GM18519 (cell line): ENCODE measurements at regions not wholly inside any gene's neighbourhood (a gene's known extent, or its start where the extent isn't known, plus 50 kb on each side); places are given as distances from the start of the nearest gene placed in this dataset.
"Not testable (repeated sequence)": the region's sequence is repeated elsewhere in the genome, so short reads cannot be mapped to it uniquely, and the experiment has no call there.

ENCODE experiments used
- ATAC-seq: cut with Tn5 transposase; IDR thresholded peaks from one replicate; pipeline ENCODE4 v1.9.1; 2021; ENCODE audit warnings: mild to moderate bottlenecking, moderate library complexity; ENCODE audit not compliant: unreplicated experiment, low FRiP score

DNA sequence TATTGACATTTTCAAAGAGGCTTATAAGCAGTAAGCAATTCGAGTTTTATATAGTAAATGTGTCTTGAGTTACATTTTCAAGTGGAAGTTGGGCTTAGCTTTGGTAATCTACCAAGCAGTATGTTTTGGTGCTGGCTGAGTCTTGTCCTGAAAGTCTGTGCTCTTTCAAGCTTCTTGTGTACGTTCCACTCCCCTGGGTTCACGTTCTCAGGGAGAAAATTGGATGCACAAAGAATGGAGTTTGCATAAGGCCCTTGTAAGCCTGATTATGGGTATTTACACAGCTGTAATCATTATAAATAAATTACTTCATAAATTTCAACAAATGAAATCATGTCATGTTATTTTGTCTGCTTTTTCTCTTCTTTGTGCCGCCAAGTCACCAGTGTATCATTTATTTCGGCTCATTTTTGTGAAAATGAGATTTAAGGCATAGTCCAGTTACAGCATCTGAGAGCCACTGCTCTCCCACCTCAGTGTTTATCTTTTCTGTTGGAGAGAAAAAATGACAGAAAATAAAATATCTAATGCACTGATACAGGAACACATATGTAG is 262.5 kb downstream of the BTBD3 start:
- no peak for ATAC-seq

DNA sequence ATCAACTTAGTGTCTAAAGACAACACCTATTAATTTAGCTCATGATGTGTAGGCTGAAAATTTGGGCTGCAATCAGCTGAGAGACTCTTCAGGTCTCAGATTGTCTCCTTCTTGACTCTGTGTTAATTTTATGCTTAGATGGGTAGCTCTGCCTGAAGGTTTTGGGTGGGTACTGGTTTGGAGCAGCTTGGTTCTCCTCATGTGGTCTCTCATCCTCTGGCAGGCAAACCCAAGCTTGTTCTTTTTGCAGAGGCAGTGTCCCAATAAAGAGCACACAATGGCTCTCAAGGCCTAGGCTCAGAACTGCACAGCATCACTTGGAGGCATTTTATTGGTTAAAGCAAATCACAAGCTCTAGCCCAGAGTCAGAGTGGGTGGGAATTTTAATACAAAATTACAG is 280.6 kb downstream of the BTBD3 start:
- no peak for ATAC-seq

DNA sequence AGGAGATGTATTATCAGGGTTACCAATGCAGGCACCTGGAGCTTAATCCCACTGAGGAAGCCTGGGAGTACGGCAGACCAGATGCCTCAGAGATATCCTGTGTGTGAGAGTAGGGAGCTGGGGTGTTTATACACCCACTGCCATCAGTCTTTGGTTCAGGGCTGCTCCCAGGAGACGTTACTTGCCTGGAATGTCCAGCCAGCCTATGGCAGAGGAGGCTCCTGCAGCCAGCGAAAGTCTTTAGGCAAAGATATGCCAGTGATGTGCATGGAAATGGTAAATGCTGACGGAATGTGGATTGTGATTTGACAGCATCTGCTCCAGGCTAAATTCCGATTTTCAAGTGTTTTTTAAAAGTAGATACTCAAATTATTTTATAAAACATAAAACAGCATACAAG is 282.0 kb downstream of the BTBD3 start:
- no peak for ATAC-seq

DNA sequence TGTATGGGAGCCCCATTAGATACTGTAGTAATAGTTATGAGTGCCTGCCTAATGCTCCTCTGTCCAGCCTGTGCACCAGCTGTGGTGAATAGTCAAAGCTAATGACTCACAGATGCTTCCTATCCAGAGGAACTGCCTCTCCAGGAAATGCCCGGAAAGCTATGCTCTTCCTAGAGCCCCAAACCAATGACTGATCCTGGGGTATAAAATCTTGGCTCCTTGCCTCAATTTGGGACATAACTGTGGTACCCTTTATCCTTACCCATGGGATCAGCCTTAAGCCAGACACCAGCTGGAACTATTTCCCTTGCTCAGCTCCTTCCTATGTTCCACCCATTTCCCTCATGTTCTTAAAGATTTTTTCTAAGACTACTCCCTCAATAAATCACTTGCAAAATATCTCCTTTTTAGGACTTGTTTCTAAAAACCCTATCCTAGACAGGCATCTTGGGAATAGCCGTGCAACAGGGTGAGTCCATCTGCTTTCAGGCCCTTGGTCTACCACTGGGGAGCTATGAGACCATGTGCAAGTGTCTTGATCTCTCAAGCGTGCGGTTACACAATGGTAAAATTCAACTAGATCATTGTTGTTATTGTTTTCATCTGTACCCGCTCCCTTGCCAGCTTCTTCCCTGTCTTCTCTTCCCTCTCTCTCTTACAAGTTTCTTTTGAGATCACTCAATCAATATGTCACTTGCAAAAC is 283.7 kb downstream of the BTBD3 start:
- no peak for ATAC-seq

DNA sequence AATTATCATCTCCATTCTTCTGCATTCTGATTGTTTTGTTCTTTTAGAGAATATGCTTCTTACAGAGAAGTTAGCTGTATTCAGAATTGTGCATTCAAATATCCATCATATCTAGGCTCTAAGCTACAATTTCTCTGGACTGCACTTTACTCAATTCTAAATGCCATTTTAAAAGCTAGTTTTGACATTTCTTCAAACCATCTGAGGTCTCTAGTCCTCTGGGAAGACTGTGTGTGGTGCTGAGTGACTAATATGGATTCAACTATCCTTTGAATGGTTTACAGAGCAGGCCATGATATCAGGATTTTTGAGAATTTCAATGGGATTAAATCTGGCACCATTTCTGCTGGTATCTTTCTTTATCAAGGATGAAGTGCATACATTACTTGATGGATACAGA is 285.7 kb downstream of the BTBD3 start:
- no peak for ATAC-seq

DNA sequence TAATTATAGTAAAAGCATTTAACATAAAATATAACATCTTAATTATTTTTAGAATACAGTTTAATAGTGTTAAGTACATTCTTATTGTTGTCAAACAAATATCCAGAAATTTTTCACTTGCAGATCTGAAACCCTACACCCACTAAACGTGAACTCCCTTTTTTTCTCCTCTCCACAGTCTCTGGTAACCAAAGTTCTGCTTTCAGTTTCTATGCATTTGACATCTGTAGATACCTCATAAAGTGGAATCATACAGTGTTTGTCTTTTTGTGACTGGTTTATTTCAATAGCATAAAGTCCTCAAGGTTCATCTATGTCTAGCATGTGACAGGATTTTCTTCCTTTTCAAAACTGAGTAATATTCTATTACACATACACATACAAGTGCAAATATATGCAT is 286.3 kb downstream of the BTBD3 start:
- ATAC-seq: no peak

DNA sequence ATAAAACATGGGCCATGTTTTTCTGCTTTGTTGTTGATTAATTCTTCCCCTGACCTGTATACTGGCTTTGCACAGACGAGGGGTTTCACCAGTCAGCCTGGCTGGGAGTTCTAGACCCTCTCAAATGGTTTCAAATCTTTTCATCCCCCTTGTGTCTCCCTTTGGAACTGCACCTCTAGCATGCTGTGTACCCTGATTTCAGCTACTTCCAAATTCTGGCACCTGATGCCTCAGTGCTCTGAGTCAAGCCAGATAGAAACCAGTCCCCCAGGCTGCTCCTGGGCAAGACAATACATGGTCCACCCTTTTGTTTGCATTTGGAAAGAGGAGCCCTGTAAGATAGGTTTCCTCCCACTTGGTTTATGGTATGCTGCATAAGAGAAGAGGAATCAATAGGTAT is 290.2 kb downstream of the BTBD3 start:
- no peak for ATAC-seq

DNA sequence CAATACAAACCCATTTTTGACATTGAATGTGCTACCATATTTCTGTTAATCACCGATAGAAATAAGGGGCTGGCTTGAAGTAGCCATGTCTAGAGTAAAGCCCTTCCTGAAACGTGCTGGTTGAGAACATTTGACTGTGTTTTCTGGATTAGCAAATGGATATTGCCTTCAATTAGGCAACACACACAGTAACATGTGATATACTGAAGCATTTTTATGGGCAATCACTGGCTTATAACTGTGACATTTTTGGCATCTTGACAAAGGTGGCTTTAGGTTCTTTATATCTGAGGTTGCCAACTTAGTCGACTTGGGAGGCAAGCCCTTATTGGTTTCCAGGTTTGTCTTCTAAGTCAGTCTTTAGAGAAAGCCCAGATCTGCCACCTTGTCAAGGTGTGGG is 292.9 kb downstream of the BTBD3 start:
- no peak for ATAC-seq

DNA sequence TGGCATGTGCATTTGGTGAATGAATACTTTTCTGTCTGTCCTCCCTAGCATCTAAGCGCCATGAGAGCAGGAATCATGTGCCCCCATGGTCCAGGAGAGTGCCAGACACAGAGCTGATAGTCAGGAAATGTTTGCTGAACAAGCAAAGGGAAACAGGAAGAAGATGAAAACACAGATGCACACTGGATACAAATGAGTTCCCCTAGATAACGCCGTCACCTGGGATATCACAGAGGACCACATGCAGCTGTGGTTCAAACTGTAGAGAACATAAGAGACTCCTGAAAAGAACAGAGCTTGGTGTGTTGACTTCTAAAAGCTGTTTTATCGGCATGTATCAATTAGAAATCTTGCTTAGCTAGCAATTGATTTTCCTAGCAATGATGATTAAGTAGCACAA is 293.7 kb downstream of the BTBD3 start:
- no peak for ATAC-seq

DNA sequence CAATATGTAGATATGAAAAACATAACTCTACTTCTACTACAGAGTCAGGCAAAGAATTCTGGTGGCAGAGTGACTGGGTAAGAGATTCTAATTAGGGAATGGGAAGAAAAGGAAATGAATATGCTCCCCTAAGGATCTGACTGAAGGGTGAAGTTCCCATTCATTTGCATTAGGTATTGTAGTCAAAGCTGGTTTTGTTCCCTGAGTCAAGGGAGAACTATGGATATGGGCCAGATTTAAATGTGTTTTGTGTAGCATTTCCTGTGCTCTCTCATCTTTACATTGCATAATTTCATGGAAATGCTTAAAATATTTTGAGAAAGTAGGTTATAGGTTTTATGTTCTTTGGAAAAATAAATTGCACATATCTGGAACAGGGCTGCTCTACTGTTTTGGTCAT is 299.7 kb downstream of the BTBD3 start:
- ATAC-seq: no peak

DNA sequence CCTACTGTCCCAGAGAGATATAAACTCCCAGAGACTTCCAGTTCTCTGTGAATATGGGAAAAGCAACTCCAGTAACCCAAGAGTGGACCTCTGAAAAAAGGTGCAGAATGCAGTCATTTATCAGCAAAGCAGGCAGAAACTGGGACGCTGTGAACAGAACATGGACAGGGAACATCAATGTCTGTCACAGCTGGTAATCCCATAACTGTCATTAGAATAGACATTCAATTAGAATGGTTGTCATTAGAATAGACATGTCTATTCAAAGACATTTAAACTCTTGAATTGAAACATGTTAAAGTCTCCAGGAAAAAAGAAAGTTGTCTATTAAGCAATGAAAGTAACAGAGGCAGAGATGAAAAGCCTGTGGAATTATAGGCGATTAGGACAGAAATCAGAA is 302.1 kb downstream of the BTBD3 start:
- no peak for ATAC-seq

DNA sequence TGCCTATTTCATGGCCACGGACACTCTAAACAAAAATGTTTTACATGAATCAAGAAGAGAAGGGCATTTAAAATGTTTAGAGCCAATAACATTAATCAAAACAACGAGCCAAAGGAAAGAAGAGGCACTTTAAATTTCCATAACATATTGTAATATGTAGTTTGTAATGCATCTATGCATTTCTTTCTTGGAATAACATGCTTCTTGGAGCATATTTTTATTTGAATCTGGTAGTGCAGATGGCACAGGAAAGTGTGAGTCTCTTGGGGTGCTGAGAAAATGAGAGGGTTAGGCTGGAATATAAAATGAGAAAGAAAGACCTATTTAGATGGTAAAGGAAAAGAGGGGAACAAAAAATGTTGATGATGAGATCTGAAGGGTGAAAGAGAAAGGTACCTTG is 305.4 kb downstream of the BTBD3 start:
- ATAC-seq: no peak

DNA sequence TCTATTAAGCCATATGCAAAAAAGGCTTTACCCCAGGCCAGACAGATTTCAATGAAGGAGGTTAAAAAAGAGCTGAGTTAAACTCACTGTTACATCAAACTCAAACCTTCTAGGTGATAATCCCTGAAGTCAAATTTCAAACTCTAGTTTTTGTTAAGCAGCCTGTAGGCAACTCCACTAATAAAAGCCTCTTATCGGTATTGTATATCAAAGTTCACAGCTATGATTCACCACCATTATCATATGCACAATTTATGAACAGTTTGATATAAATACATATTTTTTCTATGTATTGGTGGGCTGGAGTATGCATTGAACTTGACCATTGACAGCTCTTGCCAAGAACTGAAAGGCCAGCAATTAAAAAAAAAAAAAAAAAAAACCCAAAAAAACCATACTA is 308.2 kb downstream of the BTBD3 start:
- no peak for ATAC-seq

DNA sequence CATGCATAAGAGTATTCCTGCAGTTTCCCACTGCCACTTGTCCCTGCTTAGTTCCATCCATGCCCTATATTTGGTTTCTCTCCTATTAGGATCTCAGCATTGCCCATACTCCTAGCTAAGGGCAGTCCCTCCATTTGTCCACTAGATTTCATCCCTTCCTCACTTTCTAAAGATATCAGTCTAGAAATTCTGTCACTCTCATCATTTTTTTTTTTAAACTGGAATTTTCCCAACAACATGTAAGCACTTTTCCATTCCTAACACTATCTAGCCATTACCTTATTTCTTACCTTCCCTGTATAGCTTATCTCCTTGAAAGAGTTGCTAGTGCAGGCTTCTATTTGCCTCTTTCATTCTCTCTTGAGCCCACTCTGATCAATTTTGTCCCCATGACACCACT is 312.2 kb downstream of the BTBD3 start:
- ATAC-seq: no peak

DNA sequence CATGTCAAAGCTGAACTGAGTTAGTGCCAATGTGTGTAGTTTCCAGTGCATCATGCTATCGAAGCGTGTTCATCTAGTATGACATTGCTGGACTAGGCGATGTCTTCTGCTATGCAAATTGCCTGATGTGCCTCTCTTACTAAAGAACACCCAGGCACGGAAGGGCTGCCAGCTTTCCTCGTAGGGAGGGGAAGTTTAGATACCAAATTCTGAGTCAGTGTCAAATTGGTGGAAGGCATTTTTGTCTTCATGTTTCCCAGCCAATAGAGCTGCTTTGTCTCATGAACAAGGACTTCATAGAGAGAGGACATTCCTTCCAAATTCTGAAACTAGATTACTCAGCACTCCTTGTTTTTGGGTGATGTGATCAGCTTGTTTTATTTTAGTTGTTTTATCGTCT is 320.1 kb downstream of the BTBD3 start:
- ATAC-seq: no peak

DNA sequence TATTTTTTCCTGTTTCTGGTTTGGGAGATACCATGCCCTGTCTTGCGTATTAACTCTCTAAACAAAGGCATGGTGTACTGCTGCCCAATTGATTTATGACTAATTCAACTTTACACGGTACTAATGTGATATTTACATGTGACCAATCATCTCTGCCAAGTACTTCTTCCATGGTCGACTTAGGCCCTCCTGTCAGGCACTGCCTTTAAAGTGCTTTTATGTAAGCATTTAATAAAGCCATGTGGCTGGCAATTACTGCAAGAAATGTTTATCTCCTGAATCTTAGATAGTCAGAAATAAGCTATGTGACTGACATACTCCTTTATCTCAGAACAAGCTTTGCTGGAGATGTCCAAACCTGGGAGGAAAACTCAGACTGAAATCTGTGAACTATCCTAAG is 323.4 kb downstream of the BTBD3 start:
- no peak for ATAC-seq

DNA sequence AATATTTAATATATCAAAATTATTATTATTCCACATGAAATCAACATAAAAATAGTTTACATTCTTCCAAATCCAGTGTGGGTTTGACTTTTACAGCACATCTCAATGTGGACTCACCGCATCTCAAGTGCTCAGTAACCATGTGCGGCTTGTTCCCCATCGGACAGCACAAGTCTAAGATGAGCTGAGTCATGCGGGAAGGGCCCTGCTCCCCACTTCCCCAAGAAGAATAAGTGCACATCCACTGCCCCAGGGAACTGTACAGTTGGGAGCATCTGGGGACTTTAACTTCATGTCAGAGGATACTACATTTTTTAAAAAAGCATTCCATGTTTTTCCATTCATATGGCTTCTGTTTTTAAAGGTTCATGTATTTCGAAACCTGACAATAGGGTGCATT is 325.6 kb downstream of the BTBD3 start:
- no peak for ATAC-seq

DNA sequence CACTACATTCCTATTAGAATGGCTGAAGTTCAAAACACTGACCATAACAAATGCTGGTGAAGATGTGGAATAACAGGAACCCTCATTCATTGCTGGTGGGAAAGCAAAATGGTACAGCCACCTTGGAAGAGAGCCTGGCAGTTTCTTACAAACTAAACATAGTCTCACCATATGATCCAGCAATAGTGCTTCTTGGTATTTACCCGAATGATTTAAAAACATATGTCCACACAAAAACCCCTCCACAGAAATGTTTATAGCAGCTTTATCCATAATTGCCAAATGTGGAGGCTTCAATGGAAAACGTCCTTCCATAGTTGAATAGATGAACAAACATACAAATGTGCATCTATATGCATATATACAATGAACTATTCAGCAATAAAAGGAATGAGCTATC is 330.8 kb downstream of the BTBD3 start:
- ATAC-seq: no peak

DNA sequence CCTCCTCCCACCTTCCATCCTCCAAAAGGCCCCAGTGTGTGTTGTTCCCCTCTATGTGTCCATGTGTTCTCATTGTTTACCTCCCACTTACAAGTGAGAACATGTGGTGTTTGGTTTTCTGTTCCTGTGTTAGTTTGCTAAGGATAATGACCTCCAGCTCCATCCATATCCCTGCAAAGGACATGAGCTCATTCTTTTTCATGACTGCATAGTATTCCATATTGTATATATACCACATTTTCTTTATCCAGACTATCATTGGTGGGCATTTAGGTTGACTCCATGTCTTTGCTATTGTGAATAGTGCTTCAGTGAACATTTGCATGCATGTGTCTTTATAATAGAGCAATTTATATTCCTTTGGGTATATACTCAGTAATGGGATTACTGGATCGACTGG is 333.0 kb downstream of the BTBD3 start:
- ATAC-seq: not testable (repeated sequence)

DNA sequence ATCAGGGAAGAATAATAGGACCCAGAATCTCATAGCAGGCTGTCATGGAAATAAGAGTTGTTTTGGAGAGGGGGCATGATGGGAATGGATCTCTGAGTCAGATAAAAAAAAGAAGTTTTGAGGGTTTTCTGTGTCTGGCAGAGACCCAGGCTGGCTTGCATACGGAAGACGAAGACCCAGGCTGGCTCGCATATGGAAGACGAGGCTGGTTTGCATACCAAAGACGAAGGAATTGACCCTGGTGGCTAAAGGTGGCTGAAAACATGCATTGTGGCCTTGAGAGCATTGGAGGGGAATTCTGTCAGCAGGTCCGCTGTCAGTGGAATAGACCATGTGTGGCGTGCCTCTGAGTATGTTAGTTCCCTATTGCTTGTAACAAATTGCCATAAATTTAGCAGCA is 335.1 kb downstream of the BTBD3 start:
- ATAC-seq: no peak

DNA sequence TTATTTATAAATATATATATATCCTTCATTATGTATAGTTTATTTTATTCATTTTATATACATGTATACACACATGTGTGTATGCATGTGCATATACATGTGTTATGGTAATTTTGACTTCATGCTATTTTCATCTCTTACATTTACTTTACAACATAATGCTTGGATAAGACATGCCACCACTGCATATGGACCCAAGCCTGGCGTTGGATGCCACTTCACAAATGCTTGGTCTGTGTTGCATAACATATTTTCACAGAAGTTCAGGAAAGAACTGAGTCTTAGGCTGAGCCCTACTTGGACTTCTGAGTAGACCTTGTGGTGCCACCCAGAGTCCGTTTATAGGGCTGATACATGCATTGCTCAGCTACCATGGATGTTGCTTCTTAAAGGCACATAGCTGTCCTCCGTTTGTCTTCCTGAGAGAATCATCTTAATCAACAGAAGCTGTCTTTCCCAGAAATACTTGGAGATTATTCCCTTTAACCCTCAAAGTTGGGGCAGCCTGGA is 337.8 kb downstream of the BTBD3 start:
- no peak for ATAC-seq

DNA sequence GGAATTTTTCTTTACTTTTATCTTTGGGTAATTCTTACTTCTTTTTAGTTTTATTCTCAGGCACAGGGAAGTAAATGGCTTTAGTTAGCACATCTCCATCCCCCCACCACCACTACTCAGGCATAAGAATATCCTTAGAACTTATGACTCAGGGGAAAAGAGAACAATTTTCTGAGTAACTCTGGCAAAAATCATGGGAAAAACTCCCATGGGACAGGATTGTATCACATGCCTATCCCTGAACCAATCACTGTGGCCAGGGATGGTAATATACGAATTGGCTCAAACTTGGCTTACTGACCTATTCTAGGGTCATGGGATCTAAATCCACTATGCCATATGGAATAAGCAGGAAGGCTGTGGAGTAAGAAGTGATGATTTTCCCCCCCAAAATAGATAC is 339.1 kb downstream of the BTBD3 start:
- no peak for ATAC-seq

DNA sequence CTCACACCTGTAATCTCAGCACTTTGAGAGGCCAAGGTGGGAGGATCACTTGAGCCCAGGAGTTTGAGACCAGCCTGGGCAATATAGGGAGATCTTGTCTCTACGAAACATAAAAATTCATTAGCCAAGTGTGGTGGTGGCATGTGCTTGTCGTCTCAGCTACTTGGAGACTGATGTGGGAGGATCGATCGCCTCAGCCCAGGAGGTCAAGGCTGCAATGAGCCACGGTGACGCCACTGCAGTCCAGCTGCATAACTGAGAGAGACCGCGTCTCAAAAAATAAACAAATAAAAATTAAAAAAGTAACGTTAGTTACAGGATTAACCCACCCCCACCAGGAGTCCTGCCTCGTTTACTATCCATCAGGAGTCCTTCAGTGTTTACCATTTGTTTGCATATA is 345.1 kb downstream of the BTBD3 start:
- no peak for ATAC-seq
